ENCODE measurements at regions not wholly inside any gene's neighbourhood (a gene's known extent, or its start where the extent isn't known, plus 50 kb on each side); places are given as distances from the start of the nearest gene placed in this dataset.

DNA sequence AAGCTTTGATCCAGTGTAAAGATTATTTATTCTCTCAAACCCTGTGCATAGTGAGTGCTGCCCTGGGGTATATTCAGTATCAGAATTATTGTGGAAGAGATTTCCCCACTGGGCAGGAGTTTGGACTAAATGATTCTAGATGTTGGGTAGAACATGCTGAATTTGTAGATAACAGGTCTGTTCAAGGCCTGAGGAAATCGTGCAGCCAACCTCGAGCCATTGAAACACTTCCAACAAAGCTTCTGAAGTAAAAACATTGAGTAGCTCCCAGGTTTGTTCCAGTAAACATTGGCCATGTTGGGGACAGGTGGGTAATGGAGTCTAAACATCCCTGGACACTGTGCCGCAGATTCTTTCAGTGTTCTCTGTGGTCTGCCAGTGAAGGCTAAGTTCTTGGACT, 87.5 kb downstream of the LLPH start:
- H3K4me3 ChIP-seq (ENCODE audit: low read depth in 2 of 2, low read length in 2 of 2) = no peak overlapping the region
- H3K9me3 ChIP-seq (ENCODE audit: control insufficient read depth, insufficient read depth, low read depth, low read length) = no peaks in the 10 kb centered on the region
- H3K27ac ChIP-seq (ENCODE audit: low read length) = no peak overlapping the region
- CTCF ChIA-PET = interaction anchor here (1.0 kb wide), 1 partner anchor 116 kb away, joined by 3 read pairs; no protein-coding TSS in a partner anchor
- POLR2A ChIA-PET = no interaction called here
- TF ChIP-seq TCF7L2 (IDR thresholded peaks at IDR 0.05; ENCODE audit: low read depth, low read length) (no peak), SIN3A (IDR thresholded peaks at IDR 0.05; ENCODE audit: borderline replicate concordance, insufficient read depth, low read depth, low read length) (no peak), POLR2AphosphoS5 (IDR thresholded peaks at IDR 0.05; ENCODE audit: low read depth, low read length) (no peak)
- TF ChIP-seq, protein P1, sequence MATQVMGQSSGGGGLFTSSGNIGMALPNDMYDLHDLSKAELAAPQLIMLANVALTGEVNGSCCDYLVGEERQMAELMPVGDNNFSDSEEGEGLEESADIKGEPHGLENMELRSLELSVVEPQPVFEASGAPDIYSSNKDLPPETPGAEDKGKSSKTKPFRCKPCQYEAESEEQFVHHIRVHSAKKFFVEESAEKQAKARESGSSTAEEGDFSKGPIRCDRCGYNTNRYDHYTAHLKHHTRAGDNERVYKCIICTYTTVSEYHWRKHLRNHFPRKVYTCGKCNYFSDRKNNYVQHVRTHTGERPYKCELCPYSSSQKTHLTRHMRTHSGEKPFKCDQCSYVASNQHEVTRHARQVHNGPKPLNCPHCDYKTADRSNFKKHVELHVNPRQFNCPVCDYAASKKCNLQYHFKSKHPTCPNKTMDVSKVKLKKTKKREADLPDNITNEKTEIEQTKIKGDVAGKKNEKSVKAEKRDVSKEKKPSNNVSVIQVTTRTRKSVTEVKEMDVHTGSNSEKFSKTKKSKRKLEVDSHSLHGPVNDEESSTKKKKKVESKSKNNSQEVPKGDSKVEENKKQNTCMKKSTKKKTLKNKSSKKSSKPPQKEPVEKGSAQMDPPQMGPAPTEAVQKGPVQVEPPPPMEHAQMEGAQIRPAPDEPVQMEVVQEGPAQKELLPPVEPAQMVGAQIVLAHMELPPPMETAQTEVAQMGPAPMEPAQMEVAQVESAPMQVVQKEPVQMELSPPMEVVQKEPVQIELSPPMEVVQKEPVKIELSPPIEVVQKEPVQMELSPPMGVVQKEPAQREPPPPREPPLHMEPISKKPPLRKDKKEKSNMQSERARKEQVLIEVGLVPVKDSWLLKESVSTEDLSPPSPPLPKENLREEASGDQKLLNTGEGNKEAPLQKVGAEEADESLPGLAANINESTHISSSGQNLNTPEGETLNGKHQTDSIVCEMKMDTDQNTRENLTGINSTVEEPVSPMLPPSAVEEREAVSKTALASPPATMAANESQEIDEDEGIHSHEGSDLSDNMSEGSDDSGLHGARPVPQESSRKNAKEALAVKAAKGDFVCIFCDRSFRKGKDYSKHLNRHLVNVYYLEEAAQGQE (IDR thresholded peaks at IDR 0.05; ENCODE audit: insufficient read depth in 1 of 2, low read depth in 2 of 2, low read length in 1 of 2) = no peak
- TF ChIP-seq, protein P2, sequence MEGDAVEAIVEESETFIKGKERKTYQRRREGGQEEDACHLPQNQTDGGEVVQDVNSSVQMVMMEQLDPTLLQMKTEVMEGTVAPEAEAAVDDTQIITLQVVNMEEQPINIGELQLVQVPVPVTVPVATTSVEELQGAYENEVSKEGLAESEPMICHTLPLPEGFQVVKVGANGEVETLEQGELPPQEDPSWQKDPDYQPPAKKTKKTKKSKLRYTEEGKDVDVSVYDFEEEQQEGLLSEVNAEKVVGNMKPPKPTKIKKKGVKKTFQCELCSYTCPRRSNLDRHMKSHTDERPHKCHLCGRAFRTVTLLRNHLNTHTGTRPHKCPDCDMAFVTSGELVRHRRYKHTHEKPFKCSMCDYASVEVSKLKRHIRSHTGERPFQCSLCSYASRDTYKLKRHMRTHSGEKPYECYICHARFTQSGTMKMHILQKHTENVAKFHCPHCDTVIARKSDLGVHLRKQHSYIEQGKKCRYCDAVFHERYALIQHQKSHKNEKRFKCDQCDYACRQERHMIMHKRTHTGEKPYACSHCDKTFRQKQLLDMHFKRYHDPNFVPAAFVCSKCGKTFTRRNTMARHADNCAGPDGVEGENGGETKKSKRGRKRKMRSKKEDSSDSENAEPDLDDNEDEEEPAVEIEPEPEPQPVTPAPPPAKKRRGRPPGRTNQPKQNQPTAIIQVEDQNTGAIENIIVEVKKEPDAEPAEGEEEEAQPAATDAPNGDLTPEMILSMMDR (IDR thresholded peaks at IDR 0.05) = no peak
- intact Hi-C loops (cut with micrococcal nuclease; ENCODE audit: unreplicated experiment) = no loop called here
- ATAC-seq (no peak), DNase-seq (ENCODE audit: low read depth, low spot score) (no peak)
- H3K27me3 ChIP-seq (ENCODE audit: control insufficient read depth, insufficient read depth, low read length) = no peaks in the 10 kb centered on the region
- H3K36me3 ChIP-seq (ENCODE audit: control insufficient read depth, insufficient read depth, low read length) = 0 out of 2 replicates have a peak, but pooled peaks cover 2% of the 10 kb centered on the region
- BruUV-seq (replicated peaks) = no TSS peak
- in situ Hi-C loops (cut with HindIII; ENCODE audit: low pct_unique_long_range_greater_than_20kb, low sequenced_read_pairs) = no loop called here
- no peaks in the 10 kb centered on the region for H3K4me1 ChIP-seq (ENCODE audit: control insufficient read depth, insufficient read depth, low read length)

DNA sequence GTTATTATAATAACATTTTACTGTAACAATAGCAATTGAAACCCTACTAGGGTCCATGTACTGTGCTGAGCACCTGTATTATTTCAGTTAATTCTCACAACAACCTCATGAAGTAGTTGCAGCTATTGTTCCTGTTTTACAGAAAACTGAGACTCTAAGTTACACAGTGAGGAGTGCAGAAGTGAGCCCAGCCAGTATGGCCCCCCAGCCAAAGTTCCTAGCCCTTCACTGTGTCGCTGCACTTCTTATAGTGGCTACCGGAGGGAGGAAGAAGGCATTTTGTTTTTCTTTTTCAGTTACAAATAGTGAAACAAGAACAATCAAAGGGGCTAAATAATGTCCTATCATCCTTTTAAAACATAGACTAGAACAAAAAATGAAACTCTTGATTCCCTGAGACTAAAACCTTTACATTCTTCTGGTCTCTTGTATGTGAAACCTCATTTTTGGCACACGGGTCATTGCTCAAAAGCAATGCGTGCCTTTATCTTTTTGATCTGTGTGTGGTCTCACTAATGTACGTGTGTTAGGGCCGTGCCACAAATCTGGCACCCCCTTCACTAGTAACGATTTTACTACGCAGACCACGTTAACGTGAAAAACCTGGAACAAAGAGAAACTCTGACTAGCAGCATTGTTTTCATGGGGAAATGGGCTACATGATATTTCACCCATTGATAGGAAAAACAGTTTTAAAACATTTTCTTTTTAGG, 88.7 kb downstream of the LLPH start:
- BruUV-seq (replicated peaks) = no TSS peak
- no peak for ATAC-seq
- no peaks in the 10 kb centered on the region for H3K4me1 ChIP-seq (ENCODE audit: control insufficient read depth, insufficient read depth, low read length)
- H3K27ac ChIP-seq (ENCODE audit: low read length) = no peak overlapping the region
- POLR2A ChIA-PET = interaction anchor here (0.6 kb wide), 1 partner anchor 769 kb away, joined by 7 read pairs; no protein-coding TSS in a partner anchor
- intact Hi-C loops (cut with micrococcal nuclease; ENCODE audit: unreplicated experiment) (no loop called here), in situ Hi-C loops (cut with HindIII; ENCODE audit: low pct_unique_long_range_greater_than_20kb, low sequenced_read_pairs) (no loop called here)
- 0 out of 2 replicates have a peak, but pooled peaks cover 2% of the 10 kb centered on the region for H3K36me3 ChIP-seq (ENCODE audit: control insufficient read depth, insufficient read depth, low read length)
- no peak for DNase-seq (ENCODE audit: low read depth, low spot score)
- no peaks in the 10 kb centered on the region for H3K9me3 ChIP-seq (ENCODE audit: control insufficient read depth, insufficient read depth, low read depth, low read length)
- no peak for TF ChIP-seq SIN3A (IDR thresholded peaks at IDR 0.05; ENCODE audit: borderline replicate concordance, insufficient read depth, low read depth, low read length)
- no peak for TF ChIP-seq POLR2AphosphoS5 (IDR thresholded peaks at IDR 0.05; ENCODE audit: low read depth, low read length)
- TF ChIP-seq, protein P2 (IDR thresholded peaks at IDR 0.05) = no peak
- TF ChIP-seq, protein P1 (IDR thresholded peaks at IDR 0.05; ENCODE audit: insufficient read depth in 1 of 2, low read depth in 2 of 2, low read length in 1 of 2) = no peak
- TF ChIP-seq TCF7L2 (IDR thresholded peaks at IDR 0.05; ENCODE audit: low read depth, low read length) = no peak
- H3K27me3 ChIP-seq (ENCODE audit: control insufficient read depth, insufficient read depth, low read length) = no peaks in the 10 kb centered on the region
- CTCF ChIA-PET = interaction anchor here (1.0 kb wide), 1 partner anchor 115 kb away, joined by 3 read pairs; no protein-coding TSS in a partner anchor
- no peak overlapping the region for H3K4me3 ChIP-seq (ENCODE audit: low read depth in 2 of 2, low read length in 2 of 2)
